H1 (cell line): ENCODE measurements at regions not wholly inside any gene's neighbourhood (a gene's known extent, or its start where the extent isn't known, plus 50 kb on each side); places are given as distances from the start of the nearest gene placed in this dataset.

Source experiments
- CTCF ChIA-PET: fragments of 300-600 bp; sonication (Branson Sonifier 250); formaldehyde crosslinking; loops from one replicate; lab custom pipeline; 2021; ENCODE audit not compliant: partially characterized antibody; lab: Charles Lee
- POLR2A ChIA-PET: fragments of 300-600 bp; sonication (Branson Sonifier 250); formaldehyde crosslinking; loops from one replicate; lab custom pipeline; 2021; ENCODE audit warnings: inconsistent platforms; ENCODE audit not compliant: partially characterized antibody; lab: Charles Lee
- DNase-seq, 2 experiments: peaks; one replicate each; pipeline versions ENCODE4 v3.0.0 to v3.0.0-alpha.2; 2010 to 2022; ENCODE audit warnings: low spot score in 2 of 2, low read depth in 1 of 2, mixed read lengths in 1 of 2
- FAIRE-seq: peaks from 2 replicates; lab custom pipeline; 2011; peaks lifted over from hg19 to GRCh38; lab: Jason Lieb, UNC
- H2AFZ ChIP-seq: 2 replicates; pipeline ENCODE4 v1.8.1; 2012; ENCODE audit warnings: low read length, inconsistent platforms
- H2AK5ac ChIP-seq: 2 replicates; pipeline ENCODE4 v1.6.1; 2013; ENCODE audit warnings: low read depth, low read length
- H2BK120ac ChIP-seq: replicated peaks from 2 replicates; pipeline ENCODE3; 2013; ENCODE audit warnings: low read depth, low read length, inconsistent platforms
- H2BK12ac ChIP-seq: 2 replicates; pipeline ENCODE4 v1.6.1; 2013; ENCODE audit warnings: low read depth, low read length
- H2BK15ac ChIP-seq: 2 replicates; pipeline ENCODE4 v1.6.1; 2013; ENCODE audit warnings: low read length
- H2BK20ac ChIP-seq: 2 replicates; pipeline ENCODE4 v1.6.1; 2013; ENCODE audit warnings: low read length
- H2BK5ac ChIP-seq: 2 replicates; pipeline ENCODE4 v1.6.1; 2013; ENCODE audit warnings: low read depth, low read length
- H3K14ac ChIP-seq: 2 replicates; pipeline ENCODE4 v1.6.1; 2013; ENCODE audit warnings: inconsistent platforms; ENCODE audit not compliant: insufficient read length
- H3K18ac ChIP-seq: 2 replicates; pipeline ENCODE4 v1.6.1; 2013; ENCODE audit warnings: low read length; ENCODE audit errors: extremely low read depth
- H3K23ac ChIP-seq: 2 replicates; pipeline ENCODE4 v1.6.1; 2013; ENCODE audit warnings: inconsistent platforms; ENCODE audit not compliant: insufficient read length
- H3K23me2 ChIP-seq: 2 replicates; pipeline ENCODE4 v1.6.1; 2013; ENCODE audit warnings: low read depth, low read length
- H3K27ac ChIP-seq: 2 replicates; pipeline ENCODE4 v1.6.1; 2011; ENCODE audit warnings: low read depth, low read length, inconsistent platforms
- H3K27me3 ChIP-seq, 4 experiments: replicated peaks in 1 of 4; 1 replicate in 1 of 4; 2 replicates in 3 of 4; pipeline versions ENCODE4 v1.6.1 to v1.8.1; 2011 to 2013; ENCODE audit warnings: low read length in 3 of 4, mild to moderate bottlenecking in 3 of 4, inconsistent platforms in 2 of 4, mixed read lengths in 2 of 4, moderate library complexity in 1 of 4; ENCODE audit not compliant: control insufficient read depth in 3 of 4, insufficient read depth in 3 of 4; ENCODE audit errors: extremely low read depth in 1 of 4
- H3K36me3 ChIP-seq, 4 experiments: 2 replicates each; pipeline versions ENCODE4 v1.6.1 to v1.8.1; 2011 to 2013; ENCODE audit warnings: mild to moderate bottlenecking in 4 of 4, low read length in 3 of 4, moderate library complexity in 2 of 4, control low read depth in 1 of 4, inconsistent platforms in 1 of 4; ENCODE audit not compliant: insufficient read depth in 4 of 4, control insufficient read depth in 2 of 4
- H3K4ac ChIP-seq: replicated peaks from 2 replicates; pipeline ENCODE3; 2013; ENCODE audit warnings: low read length, low read depth, mixed read lengths, inconsistent platforms; ENCODE audit not compliant: insufficient read length
- H3K4me1 ChIP-seq, 4 experiments: replicated peaks in 1 of 4; 1 replicate in 1 of 4; 2 replicates in 3 of 4; pipeline versions ENCODE4 v1.6.1 to v1.8.1; 2011 to 2013; ENCODE audit warnings: low read length in 3 of 4, inconsistent platforms in 2 of 4, mixed read lengths in 1 of 4; ENCODE audit not compliant: insufficient read depth in 4 of 4, control insufficient read depth in 3 of 4
- H3K4me2 ChIP-seq, 2 experiments: 2 replicates each; pipeline versions ENCODE4 v1.6.1 to v1.8.1; 2011 to 2013; ENCODE audit warnings: low read depth in 2 of 2, low read length in 2 of 2, control low read depth in 1 of 2, inconsistent platforms in 1 of 2, mild to moderate bottlenecking in 1 of 2; ENCODE audit not compliant: insufficient read depth in 1 of 2
- H3K4me3 ChIP-seq, 4 experiments: fragments of 200-600, 300-600 bp in 1 of 4; sonication (generic), shearing (Covaris generic), sonication (Bioruptor Twin) in 1 of 4; 2 replicates each; pipeline versions ENCODE4 v1.5.1 to v1.8.1; 2011 to 2016; ENCODE audit warnings: low read length in 4 of 4, low read depth in 3 of 4, control low read depth in 2 of 4, inconsistent platforms in 2 of 4, mild to moderate bottlenecking in 2 of 4, mixed read lengths in 1 of 4, moderate library complexity in 1 of 4; ENCODE audit not compliant: insufficient read depth in 2 of 4; ENCODE audit errors: extremely low read depth in 1 of 4
- H3K56ac ChIP-seq: replicated peaks from 2 replicates; pipeline ENCODE3; 2013; ENCODE audit warnings: low read depth, mild to moderate bottlenecking, mixed read lengths, low read length, inconsistent platforms; ENCODE audit not compliant: insufficient read length
- H3K79me1 ChIP-seq: 2 replicates; pipeline ENCODE4 v1.6.1; 2013; ENCODE audit warnings: low read depth, low read length, control low read depth
- H3K79me2 ChIP-seq, 2 experiments: 2 replicates each; pipeline versions ENCODE4 v1.6.1 to v1.8.1; 2012 to 2013; ENCODE audit warnings: low read length in 2 of 2, mild to moderate bottlenecking in 2 of 2, inconsistent platforms in 1 of 2; ENCODE audit not compliant: insufficient read depth in 2 of 2, control insufficient read depth in 1 of 2
- H3K9ac ChIP-seq, 4 experiments: replicated peaks in 1 of 4; 1 replicate in 1 of 4; 2 replicates in 3 of 4; pipeline versions ENCODE4 v1.6.1 to v1.8.1; 2011 to 2013; ENCODE audit warnings: low read depth in 3 of 4, low read length in 3 of 4, control low read depth in 2 of 4, mild to moderate bottlenecking in 2 of 4, moderate library complexity in 2 of 4, inconsistent platforms in 1 of 4; ENCODE audit errors: extremely low read depth in 1 of 4
- H3K9me3 ChIP-seq, 2 experiments: 2 replicates each; pipeline versions ENCODE4 v1.6.1 to v1.8.1; 2012 to 2013; ENCODE audit warnings: mild to moderate bottlenecking in 2 of 2, moderate library complexity in 2 of 2, control low read depth in 1 of 2, inconsistent platforms in 1 of 2, low read depth in 1 of 2, low read length in 1 of 2, mixed read lengths in 1 of 2; ENCODE audit not compliant: insufficient read depth in 2 of 2
- H4K20me1 ChIP-seq, 2 experiments: replicated peaks in 1 of 2; 2 replicates each; pipeline versions ENCODE3 to v1.8.1; 2011 to 2013; ENCODE audit warnings: inconsistent platforms in 2 of 2, low read length in 2 of 2, mild to moderate bottlenecking in 1 of 2; ENCODE audit not compliant: insufficient read depth in 2 of 2, control insufficient read depth in 1 of 2
- H4K5ac ChIP-seq: 2 replicates; pipeline ENCODE4 v1.6.1; 2013; ENCODE audit warnings: low read length, low read depth, mixed read lengths, inconsistent platforms; ENCODE audit not compliant: insufficient read length
- H4K8ac ChIP-seq: 2 replicates; pipeline ENCODE4 v1.8.0; 2013; ENCODE audit warnings: mild to moderate bottlenecking, moderate library complexity, low read length, inconsistent platforms; ENCODE audit not compliant: insufficient read depth; ENCODE audit errors: extremely low read depth
- H4K91ac ChIP-seq: replicated peaks from 2 replicates; pipeline ENCODE3; 2013; ENCODE audit warnings: low read length, mixed read lengths, inconsistent platforms; ENCODE audit not compliant: insufficient read length
- WGBS, 2 experiments: shearing (Covaris generic) in 1 of 2; methylation state at CpG; one replicate each; pipeline versions ENCODE4 v1.1.6 to v1.1.7; 2013 to 2015; ENCODE audit warnings: low lambda C conversion rate in 2 of 2, mixed read lengths in 2 of 2, inconsistent platforms in 1 of 2, low coverage in 1 of 2, missing lambda C conversion rate in 1 of 2; ENCODE audit not compliant: insufficient replicate concordance in 2 of 2, insufficient coverage in 1 of 2, insufficient read length in 1 of 2; ENCODE audit errors: extremely low coverage in 1 of 2, missing lambda C conversion rate in 1 of 2; 5-methylcytosine and 5-hydroxymethylcytosine counted together
- TF ChIP-seq, protein P1 (sequence below): IDR thresholded peaks from 2 replicates; pipeline ENCODE4 v1.6.1; 2011; ENCODE audit warnings: low read length, improper control_type of control experiment

- Histone ChIP-seq H2BK15ac (no peak overlapping the region), H3K9me3 (no peaks in the 10 kb centered on the region), H3K36me3 (no peaks in the 10 kb centered on the region), H2AFZ (peak overlapping the region; percentile 61; the same call in 1 of the 2 replicates), H3K79me2 (no peaks in the 10 kb centered on the region), H3K79me1 (no peaks in the 10 kb centered on the region), H3K4me2 (no peak overlapping the region), H2BK120ac (no peak overlapping the region), H2BK12ac (no peak overlapping the region), H4K91ac (no peak overlapping the region), H3K56ac (no peak overlapping the region), H3K18ac (no peak overlapping the region), H2BK5ac (no peak overlapping the region), H4K8ac (no peak overlapping the region), H3K23ac (no peak overlapping the region), H3K4me3 (no peak overlapping the region), H3K27ac (no peak overlapping the region), H3K14ac (no peak overlapping the region), H4K20me1 (no peaks in the 10 kb centered on the region), H3K27me3 (no peaks in the 10 kb centered on the region), H3K4me1 (no peaks in the 10 kb centered on the region), H3K4ac (no peak overlapping the region), H3K23me2 (no peaks in the 10 kb centered on the region), H2AK5ac (no peak overlapping the region), H3K9ac (no peak overlapping the region), H4K5ac (no peak overlapping the region), H2BK20ac (no peak overlapping the region)
- DNase-seq (no peak), FAIRE-seq (peak; percentile 28)
- WGBS, 2 experiments, result 87% methylated on average over 11 of the region's 11 CpGs; no CpG with 5 or more reads in 1 of the 2 experiments
- CTCF ChIA-PET, result interaction anchor here (0.6 to 2.7 kb wide), 7 partner anchors 9 to 520 kb away, joined by 3 to 15 read pairs (median 3); no protein-coding TSS in a partner anchor
- POLR2A ChIA-PET, result no interaction called here
- TF ChIP-seq, protein P1, sequence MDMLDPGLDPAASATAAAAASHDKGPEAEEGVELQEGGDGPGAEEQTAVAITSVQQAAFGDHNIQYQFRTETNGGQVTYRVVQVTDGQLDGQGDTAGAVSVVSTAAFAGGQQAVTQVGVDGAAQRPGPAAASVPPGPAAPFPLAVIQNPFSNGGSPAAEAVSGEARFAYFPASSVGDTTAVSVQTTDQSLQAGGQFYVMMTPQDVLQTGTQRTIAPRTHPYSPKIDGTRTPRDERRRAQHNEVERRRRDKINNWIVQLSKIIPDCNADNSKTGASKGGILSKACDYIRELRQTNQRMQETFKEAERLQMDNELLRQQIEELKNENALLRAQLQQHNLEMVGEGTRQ, result no peak
Observed at GRCh38 chr12:65565601-65566560, 258.4 kb upstream of the HMGA2 start.
